Right lung (tissue), 2 donors: ENCODE measurements at regions not wholly inside any gene's neighbourhood (a gene's known extent, or its start where the extent isn't known, plus 50 kb on each side); places are given as distances from the start of the nearest gene placed in this dataset.

Experiments used
- DNase-seq, 2 donors: peaks; one replicate each; pipeline ENCODE4 v3.0.0-alpha.2; 2013

DNA sequence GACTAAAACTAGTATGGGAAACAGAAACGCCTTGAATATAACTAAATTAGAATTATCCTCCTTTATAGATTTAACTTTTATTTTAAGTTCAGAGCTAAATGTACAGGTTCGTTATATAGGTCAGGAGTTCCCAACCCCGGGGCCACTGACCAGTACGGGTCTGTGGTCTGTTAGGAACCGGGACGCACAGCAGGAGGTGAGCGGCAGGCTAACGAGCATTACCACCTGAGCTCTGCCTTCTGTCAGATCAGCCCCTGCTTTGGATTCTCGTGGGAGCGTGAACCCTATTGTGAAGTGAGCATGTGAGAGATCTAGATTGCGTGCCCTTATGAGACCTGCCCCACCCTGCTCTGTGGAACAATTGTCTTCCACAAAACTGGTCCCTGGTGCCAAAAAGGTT, 51.0 kb downstream of the FAT4 start:
- DNase-seq: no peak

DNA sequence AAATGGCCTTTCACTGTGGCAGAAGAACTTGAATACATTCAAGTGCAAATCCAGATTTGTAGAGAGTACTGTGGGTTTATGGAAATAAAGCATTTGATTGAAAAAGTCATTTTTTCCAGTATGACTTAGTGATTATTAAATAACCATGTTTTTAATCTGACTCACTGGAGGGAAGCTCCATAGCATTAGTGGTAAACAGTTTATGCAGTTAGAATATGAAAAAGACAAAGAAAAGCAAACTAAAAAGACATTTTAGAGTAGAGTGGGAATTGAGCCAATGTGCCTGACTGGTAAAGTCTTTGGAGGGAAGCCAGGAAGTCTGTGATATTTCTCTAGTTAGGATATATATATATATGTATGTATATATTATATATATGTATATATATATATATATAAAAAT, 53.4 kb downstream of the FAT4 start:
- DNase-seq: peak in 1 of 2 donors; percentile 32

DNA sequence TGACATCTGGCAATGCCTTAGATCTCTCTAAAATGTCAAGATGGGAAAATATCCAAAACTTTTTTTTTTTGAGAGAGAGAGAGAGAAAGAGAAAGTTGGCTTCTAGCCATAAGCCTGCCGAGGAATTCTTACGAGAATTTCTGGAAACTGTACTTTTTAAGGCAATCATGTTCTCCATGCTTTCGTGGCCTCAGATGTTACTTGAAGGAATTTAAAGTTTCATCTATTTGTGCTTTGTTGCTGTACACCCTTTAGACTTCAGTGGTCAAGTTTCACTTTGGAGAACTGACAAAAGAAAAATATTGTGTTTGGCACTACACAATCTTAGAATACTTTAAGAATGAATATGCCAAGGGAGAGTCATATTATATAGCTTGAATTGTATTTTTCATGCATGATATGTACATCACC, 53.9 kb downstream of the FAT4 start:
- peak; percentile 44 to 47 for DNase-seq

DNA sequence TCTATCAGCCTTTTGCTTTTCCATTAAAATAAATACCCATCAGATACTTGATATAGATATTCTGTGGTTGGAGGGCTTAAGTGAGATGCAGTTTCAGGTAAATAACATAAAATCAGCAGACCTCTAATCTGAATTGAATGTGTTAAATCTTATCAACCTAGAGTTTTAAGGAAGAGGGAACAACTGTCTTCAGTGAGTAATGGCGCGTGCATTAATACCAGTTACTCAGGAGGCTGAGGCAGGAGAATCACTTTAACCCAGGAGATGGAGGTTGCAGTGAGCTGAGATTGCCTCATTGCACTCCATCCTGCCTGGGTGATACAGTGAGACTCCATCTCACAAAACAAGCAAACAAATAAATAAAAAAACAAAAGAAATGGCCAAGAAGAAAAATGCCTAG, 54.3 kb downstream of the FAT4 start:
- DNase-seq: no peak

DNA sequence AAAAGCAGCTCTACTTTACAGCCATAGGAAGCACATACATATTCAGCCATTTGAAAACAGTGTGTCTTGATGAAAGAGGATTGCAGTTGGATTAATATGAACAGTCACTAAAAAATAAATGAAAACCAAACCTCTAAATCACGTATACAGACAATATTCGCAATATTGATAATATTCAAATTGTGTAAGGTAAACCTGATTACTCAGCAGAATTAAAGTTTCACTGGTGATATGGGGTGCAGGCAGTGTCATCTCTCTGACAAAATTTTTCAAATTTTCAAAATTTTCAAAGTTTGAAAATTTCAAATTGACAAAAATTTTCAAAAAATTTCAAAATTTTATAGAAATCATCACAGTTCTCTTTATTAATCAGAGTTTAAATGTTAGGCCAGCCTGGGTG, 55.7 kb downstream of the FAT4 start:
- DNase-seq: no peak

DNA sequence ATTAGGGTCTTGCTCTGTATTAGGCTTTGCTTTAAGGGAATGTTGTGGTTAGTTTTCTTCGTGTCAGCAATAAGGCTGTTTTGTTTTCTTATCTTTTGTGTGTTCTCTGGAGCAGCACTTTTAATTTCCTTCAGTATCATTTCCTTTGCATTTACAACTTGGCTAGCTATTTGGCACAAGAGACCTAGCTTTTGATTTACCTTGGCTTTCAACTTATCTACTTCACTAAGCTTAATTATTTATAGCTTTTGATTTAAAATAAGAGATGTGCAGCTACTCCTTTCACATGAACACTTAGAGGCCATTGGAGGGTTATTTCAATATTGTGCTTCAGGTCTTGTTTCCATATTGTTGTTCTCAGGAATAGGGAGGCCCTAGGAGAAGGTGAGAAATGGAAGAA, 68.2 kb downstream of the FAT4 start:
- no peak for DNase-seq

DNA sequence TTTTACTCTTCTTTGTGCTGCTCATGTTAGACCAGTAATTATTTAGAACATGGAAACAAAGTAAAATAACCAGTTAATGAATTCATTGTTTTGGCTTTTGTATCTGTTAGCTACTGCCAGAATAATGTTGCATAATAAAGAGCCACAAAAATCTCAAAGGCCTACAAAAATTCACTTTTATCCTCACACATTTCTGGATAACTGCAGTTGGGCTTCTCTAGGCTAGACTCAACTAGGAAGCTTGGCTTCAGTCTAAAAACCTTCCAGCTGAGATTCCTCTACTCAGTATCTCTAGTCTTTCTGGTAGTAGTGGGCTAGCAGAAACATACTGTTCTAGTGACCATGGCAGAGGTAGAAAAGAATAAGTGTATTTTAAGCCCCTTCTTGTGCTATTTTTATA, 73.0 kb downstream of the FAT4 start:
- DNase-seq: no peak

DNA sequence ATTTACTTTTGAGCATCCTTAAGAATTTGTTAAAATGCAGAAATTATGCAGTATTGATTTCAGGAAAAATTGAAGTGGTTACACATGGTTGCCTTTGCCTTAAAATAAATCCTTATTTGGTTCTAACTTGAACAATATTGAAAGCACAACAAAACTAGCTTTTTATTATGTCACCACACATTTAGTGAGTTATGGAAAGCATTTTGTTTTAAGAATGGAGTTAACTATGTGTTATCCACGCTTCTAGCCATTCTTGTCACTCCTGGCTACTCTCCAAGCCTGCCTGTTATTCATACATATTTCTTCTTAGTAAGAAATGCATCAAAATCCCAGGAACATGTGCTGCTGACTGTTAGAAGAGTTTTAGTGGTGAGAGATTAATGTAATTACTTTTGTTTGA, 73.9 kb downstream of the FAT4 start:
- no peak for DNase-seq

DNA sequence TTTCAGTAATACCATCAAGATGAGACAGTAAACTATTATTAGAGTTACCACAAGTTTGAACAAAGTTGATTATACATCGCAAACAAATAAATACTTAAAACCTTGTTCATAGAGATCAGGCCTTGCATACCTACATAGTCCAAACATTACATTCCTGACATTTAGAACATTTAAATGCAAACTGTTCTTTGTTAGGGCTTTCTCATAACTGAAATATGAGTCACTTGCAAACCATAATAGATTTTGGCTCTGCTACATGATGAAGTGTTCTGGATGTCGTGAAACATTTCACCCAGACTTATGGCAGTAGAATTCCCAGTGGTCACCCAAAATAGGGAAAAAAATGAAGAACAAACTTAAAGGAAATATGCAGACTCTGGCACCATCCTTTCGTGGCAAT, 75.0 kb downstream of the FAT4 start:
- peak; percentile 61 to 66 for DNase-seq

DNA sequence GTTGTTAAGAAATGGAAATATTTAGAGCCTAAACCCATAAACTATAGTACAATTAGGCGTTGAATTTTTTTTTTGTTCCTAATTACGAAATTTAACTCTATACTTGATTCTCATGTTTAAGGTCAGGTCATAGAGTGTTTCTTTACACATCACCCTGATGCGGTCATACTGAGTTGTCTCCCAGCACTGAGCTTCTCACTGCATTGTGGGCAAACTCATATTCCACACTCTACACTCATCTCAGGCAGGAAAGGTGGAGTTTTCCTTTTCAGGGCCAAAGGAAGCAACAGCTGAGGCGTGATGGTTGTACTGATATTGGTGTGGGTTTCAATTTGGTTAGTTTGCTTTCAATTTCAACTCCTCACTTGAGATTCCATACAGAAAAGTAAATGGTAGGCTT, 75.4 kb downstream of the FAT4 start:
- DNase-seq: no peak

DNA sequence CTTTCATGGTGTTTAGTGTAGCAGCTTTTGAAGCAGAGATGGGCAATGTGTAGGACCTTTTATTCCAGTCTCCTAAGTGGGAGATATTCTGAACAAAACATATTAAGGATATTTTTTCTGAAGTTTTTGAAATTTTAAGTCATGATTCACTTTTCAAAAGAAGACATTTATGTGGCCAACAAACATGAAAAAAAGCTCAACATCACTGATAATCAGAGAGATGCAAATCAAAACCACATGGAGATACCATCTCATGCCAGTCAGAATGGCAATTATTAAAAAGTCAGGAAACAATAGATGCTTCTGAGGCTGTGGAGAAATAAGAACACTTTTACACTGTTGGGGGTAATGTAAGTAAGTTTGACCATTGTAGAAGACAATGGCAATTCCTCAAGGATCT, 76.0 kb downstream of the FAT4 start:
- DNase-seq: no peak

DNA sequence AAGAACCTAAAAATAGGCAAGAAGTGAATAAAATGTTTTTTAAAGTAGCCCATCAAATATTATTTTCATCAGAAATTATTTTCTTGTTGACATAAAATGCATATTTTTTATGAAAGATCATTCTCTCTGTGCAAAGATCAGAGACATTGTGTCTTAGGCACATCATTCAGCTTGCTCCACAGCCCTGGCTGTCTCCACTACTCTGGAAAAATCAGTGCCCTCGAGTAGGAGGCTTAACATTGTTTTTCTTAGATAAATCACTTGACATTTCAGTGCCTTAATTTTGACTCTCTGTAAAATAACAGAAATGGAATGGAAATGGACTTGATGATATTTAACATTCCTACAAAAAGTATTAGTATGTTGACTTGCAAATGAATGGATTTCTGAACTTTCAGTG, 77.9 kb downstream of the FAT4 start:
- DNase-seq: no peak

DNA sequence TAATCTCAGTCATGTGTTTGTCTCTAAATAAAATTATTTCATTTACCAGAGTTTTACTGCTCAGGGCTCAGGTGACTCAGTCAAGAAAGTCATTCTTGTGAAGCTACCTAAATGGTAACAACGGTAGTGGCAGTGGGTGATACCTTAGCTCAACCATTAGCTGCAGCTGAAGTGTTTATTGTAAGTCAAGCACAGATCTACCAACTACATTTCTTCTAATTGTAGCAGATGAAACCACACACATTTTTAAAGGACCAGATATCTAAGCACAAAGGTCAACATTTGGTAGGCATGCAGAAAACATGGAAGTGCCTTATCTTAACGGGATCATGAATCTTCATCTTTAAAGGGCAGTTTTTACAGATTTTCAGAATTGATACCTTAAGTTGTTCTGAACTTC, 79.1 kb downstream of the FAT4 start:
- DNase-seq: no peak

DNA sequence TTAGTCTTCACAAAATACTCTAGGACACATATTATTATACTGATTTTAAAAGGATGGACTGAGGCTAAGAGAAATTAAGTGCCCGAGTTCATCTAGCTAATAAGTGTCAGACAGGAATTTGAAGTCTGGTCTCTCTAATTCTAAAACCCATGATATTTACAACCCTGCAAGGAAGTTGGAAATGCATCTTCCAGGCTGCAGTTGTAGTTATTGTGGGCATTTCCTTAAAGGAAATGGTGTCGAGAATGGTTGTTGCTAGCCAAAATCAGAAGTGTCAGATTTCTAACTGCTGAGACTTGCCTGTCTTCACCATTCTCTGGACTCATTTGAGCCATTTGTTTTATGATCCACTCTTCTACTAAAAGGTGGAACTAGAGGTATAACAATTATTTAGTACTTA, 82.5 kb downstream of the FAT4 start:
- no peak for DNase-seq

DNA sequence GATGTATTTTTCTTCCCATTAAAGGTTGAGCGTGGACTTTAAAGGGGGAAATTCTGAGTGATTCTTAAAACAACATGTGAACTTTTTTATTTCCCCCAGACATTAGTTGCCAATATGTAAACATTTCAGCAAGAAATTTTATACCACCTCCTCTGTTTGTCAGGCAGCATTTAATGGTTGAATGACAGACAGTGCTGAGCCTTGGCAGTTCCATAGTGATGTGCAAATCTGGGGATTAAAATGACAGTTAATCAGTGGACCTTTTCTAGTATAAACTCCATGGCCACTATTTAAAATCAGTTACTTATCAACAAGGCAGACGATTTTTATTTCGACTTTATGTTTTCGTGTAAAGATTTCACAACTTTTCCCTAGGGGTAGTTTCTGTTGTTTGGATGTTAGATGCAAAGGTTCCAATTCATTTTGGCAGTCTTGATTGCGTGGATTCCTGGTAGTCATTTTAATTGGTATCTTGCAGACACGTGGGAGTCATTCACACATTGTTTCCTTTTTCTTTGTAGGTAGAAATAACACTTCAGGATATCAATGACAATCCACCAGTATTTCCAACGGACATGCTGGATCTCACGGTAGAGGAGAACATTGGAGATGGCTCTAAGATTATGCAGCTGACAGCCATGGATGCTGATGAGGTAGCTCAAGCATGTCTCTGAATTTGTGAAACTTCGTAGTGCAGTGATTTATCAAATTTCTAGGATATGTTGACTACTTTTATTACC, 83.7 kb downstream of the FAT4 start:
- no peak for DNase-seq

DNA sequence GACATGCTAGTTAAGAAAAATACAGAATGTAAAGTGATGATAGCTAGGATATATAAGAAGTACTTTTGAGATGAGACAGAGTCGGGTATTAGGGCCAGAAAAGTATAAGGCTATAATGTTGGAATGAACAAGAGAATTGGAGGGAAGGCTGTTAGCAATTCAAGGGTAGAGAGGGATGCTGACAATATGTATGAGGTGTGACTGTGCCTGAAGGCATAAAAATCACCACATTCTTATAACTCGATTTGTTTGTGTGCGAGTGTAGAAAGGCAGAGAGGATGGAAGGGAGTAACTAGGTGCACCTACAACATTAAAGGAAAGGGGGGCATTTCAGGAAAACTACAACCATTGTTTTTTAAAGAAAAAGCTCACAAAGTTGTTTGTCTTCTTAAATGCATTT, 86.0 kb downstream of the FAT4 start:
- DNase-seq: no peak

DNA sequence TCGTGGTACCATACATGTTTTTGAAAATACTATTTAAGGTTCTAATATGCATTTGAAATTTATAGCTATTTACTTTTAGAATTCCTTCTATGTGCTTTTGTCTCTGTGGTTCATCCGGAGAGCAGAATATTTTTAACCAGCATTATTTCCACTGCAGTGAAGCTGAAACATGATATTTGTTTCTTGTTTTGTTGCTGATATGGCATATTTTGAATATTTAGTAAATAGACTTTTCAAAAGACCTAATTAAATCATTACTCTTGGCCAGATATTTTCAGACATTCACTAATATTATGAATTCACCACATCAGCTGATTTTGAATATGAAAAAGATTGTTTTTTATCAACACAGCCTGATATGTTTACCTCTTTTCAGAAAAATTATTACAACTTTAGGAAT, 87.0 kb downstream of the FAT4 start:
- no peak for DNase-seq

DNA sequence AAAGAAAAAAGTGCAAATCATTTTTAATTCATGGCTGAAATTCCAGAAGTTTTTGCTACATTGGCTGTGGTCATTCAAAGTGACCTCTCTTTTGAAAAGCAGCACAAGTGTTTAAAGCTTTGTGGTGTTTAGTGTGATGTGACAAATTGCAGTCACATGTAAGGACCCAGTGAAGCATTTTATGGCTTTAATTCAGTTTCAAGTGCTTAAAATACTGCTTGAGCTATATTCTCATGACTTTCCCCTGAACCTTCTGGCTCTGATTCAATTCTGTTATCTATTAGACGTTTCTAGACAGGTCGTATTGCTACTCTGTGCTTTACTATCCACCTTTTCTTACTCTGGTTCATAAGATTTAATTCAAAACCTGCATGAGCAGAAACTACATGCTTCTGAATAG, 105.8 kb downstream of the FAT4 start:
- no peak for DNase-seq

DNA sequence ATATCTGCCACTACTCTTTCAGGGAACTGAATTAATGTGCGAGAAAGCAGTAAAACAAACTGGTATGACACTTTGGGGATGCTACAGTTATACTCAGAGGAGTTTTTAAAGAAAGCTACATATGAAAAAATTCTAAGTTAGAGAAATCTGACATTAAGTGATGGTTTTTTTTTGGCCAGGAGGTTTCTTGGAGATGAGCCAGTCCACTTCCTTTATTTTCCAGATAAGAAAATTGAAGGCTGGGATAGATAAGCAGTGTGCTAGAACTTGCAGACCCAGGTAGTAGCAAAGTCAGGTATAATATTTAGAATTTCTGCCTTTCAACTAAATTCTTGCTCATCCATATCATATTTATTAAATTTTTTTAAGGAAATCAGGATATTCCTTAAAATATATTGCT, 106.8 kb downstream of the FAT4 start:
- DNase-seq: no peak

DNA sequence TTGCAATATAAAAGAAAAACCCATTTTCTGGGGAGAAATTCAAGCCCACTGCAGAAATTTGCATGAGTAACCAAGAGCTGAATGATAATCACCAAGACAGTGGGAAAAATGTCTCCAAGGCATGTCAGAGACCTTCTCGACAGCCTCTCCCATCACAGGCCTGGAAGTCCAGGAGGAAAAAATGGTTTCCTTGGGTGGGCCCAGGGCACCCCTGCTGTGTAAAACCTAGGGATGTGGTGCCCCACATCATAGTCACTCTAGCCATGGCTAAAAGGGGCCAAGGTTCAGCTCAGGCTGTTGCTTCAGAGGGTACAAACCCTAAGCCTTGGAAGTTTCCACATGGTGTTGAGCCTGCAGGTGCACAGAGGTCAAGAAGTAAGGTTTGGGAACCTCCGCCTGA, 108.4 kb downstream of the FAT4 start:
- no peak for DNase-seq

DNA sequence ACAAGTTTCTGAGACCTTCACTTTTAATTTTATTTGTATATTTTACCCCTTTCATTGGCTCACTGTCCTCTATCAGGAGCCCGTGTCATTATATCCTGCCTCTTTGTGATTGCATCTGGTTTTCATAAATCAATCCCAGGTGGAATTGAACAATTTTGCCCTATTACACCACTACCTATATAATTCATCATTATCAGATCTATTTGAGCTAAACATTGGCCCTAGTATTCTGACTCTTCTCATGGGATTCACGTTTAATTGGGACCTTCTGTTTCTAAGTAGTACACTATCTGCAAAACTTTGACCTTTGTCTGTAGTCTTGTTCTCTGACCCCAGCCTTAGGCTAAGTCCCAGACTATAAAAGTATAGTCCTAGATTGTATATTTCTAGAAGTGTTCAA, 114.1 kb downstream of the FAT4 start:
- DNase-seq: no peak

DNA sequence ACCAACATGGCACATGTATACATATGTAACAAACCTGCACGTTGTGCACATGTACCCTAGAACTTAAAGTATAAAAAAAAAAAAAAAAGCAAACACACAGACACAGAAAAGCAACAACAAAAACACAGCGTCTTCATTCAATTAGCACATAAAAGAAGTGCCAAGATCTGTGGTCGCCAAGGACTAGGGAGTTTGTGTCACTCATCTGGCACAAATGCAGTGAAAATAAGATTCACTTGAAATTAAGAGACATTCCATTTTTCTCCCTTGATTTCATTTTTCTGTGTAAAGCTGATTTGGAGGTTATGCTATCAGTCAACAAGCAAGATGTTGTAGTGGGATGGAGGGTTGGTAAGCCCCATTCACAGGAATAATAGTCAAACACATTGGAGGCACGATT, 115.3 kb downstream of the FAT4 start:
- DNase-seq: no peak

DNA sequence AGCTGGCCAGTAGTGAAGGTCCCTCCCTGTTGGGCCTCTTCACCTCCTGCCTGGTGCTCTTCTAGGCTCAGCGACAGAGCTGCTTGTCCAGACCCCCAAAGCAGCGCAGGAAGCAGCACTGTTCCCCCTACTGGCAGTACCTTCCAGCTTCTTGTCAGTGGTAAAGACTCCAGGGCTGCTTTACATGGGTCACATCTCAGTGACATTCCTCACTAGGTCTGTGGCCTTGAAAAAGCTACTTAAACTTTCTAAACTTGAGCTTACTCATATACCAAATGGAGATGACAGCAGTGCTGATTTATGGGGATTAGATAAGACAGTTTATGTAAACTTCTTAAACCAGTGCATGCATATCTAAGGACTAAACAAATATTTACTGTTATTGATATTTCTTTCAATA, 117.3 kb downstream of the FAT4 start:
- DNase-seq: peak; percentile 44 to 55

DNA sequence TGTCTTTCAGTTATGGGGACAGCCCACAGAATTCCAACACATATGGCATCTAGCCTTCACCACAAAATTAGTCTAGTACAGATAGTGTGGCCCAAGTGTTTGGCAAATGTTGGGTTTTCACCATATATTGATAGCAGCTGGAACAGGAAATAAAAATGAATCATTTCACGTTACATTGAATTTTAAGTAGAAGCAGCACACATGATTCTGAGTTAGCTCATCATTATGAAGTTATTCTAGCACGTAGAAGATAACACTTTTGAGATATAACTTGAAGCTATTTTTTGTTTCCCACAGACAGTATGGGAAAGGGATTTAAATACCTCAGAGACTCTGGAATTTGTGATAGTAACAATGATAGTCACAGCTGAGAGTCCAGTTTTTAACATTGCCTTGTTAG, 118.7 kb downstream of the FAT4 start:
- DNase-seq: no peak

DNA sequence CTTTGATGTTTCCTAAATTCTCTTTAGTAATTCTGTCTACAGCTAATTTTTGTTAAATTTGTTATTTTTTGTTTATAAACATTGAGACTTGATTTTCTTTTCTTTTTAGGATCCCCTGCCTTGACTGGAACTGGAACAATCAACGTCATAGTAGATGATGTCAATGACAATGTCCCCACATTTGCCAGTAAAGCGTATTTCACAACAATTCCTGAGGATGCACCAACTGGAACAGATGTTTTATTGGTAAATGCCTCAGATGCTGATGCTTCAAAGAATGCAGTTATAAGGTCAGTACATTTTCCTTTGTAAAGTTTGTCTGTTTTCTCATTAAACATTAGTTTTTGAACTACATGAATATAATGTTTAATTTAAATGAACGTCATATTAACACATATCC, 119.4 kb downstream of the FAT4 start:
- DNase-seq: no peak
